CMK (cell line): ENCODE measurements at regions not wholly inside any gene's neighbourhood (a gene's known extent, or its start where the extent isn't known, plus 50 kb on each side); places are given as distances from the start of the nearest gene placed in this dataset.

ENCODE experiments used
- DNase-seq: peaks from one replicate; pipeline ENCODE4 v3.0.0-alpha.2; 2010; ENCODE audit warnings: low read depth

- DNase-seq = no peak
These were observed 91.1 kb upstream of the TPM1 start for GRCh38 chr15:62951481-62951880.

DNA sequence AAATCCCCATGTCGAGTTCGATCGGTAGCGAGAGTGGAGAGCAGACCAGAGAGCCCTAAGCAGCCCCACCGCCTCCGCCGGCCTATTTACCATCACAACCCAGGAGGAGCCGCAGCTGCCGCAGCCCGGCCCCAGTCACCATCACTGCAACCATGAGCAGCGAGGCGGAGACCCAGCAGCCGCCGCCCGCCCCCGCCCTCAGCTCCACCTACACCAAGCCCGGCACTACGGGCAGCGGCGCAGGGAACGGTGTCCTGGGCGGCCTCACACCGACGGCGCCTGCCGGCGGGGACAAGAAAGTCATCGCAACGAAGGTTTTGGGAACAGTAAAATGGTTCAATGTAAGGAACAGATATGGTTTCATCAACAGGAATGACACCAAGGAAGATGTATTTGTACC lies 89.5 kb upstream of the TPM1 start:
- no peak for DNase-seq

DNA sequence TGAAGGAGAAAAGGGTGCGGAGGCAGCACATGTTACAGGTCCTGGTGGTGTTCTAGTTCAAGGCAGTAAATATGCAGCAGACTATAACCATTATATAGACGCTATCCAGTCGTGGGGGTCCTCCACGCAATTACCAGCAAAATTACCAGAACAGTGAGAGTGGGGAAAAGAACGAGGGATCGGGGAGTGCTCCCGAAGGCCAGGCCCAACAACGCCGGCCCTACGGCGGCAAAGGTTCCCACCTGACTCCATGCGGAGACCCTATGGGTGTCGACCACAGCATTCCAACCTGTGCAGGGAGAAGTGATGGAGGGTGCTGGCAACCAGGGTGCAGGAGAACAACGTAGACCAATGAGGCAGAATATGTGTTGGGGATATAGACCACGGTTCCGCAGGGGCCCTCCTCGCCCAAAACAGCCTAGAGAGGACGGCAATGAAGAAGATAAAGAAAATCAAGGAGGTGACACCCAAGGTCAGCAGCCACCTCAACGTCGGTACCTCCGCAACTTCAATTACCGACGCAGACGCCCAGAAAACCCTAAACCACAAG lies 89.0 kb upstream of the TPM1 start:
- DNase-seq = no peak

DNA sequence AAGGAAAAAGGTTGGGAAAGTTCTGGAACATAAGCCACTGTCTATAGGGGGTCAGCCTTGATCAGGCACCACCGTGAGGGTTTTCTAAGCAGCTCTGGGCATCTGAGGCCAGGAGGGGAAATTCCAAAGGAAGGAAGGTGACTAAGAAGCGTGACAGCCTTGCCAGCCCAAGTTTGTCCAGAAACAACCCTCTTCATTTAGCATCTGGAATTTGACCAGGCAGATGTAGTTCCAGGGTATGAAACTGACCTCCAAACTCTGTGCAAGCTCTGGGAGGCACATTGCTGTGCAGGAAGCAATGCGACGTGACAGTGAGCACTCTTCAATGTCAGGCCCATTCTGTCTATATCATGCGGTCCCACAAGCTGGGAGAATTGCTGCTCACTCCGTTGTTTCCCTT lies 85.4 kb upstream of the TPM1 start:
- DNase-seq = no peak

DNA sequence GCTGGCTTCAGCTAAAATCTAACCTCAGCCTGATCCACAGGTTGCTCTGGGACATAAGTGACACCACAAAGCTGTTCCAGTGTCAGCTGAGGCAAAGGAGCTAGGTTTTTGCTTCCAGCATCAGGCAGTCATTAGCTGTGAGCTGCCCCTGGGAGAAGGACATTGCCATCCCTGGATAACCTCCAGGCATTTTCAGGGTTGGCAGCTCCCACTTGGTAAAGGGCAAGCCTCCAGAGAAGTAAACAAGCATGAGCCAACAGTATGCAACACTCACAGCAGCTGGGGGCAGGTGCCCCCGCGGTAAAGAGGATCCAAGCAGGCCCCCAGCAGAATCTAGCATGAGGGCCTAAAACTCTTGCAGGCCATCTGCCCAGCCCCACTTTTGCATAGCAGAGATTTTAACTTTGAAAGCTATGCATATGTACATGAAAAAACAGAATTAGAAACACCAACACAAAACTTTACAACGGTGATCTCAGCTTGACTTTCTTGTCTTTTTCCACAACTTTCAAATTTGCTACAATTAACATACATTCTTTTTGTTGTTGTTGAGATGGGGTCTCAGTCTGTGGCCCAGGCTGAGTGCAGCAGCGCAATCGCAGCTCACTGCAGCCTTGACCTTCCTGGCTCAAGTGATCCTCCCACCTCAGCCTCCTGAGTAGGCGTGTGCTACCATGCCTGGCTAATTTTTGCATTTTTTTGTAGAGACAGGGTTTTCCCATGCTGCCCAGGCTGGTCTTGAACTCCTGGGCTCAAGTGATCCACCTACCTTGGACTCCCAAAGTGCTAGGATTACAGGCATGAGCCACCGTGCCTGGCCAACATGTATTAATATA lies 83.8 kb upstream of the TPM1 start:
- DNase-seq = no peak

GRCh38 chr15:62961134-62961533 lies 81.4 kb upstream of the TPM1 start:
- DNase-seq = no peak

GRCh38 chr15:62962101-62962995 lies 80.2 kb upstream of the TPM1 start:
- no peak for DNase-seq

DNA sequence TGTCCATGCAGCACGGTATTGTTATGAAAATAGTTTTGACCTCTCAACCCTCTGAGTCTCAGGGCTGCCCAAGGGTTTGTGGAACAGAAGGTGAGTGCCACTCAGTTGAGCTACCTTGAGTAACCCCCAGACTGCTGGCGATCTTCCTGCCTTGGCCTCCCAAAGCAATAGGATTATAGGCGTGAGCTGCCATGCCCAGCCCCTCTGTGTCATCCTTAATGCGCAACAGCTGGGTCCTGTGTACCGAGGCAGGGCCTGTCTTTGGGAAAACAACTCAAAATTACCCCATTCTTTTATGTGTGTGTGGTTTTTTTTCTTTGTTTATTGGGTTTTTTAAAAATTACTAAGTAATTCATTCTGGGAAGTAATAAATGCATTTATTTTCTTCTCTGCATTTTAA lies 78.3 kb upstream of the TPM1 start:
- DNase-seq = no peak

GRCh38 chr15:62966294-62967078 lies 76.1 kb upstream of the TPM1 start:
- no peak for DNase-seq

DNA sequence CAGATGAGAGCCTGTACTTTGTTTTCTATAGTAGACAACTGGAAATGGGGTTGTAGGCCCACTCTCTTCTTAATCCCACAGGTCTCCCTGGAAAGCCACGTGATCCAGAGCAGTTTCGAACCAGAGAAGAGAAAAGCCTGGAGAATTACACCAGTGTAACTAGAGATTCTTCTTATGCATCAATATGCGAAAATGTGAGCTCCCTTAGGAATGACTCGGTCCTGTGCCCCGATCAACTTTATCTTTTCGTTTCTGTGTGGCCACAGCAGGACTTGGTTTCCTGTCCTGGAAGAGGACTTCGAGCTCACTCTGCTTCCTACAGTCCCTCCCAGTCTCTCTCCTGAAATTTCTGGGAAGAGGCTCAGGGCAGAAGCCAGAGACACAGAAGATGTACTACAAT lies 73.8 kb upstream of the TPM1 start:
- no peak for DNase-seq

DNA sequence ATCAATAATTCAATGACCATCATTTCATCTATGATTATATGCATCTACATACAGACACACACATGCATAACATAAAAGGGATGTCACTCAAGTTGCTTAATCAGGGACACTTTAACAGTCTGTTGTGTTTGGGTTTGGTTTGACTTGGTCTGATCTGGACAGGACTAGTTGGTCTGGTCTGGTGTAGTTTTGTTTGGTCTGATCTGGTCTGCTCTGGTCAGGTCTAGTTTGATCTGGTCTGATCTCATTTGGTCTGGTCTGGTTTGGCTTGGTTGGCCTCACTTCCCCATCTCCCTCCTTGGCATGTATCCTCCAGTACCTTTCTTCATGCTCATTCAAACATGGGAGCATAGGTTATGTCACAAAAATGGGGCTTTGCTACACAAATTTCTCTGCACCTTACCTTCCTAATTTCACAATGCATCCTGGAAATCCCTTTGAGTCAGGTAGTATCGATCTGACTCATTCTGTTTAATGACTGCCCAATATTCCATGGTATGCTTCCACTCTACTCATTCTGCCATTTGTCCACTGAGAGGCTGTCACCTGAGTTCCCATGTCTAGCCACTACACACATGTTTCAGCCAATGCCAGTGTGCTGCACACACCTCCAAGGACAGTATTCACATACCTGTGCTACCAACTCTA lies 73.0 kb upstream of the TPM1 start:
- DNase-seq = no peak

DNA sequence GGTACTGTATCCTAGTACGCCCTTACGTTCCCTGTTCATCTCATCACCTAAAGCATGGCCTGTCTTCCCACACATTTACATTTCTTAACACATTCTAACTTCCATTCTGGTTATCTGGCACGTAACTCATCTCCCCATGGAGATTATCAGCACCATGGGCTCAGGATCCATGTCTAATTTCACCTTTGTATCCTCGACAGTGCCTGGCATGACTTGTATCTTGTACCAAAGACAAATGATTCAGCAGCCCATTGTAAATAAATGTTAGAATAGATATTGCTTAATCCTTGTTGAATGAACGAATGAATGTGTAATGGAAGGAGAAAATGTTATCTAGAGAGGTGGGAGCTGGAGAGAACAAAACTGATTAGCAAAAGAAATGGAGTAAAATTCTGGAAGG lies 69.7 kb upstream of the TPM1 start:
- DNase-seq = no peak

- no peak for DNase-seq
These were observed 67.0 kb upstream of the TPM1 start for GRCh38 chr15:62975515-62975914.

GRCh38 chr15:62976301-62976881 lies 66.2 kb upstream of the TPM1 start:
- no peak for DNase-seq

DNA sequence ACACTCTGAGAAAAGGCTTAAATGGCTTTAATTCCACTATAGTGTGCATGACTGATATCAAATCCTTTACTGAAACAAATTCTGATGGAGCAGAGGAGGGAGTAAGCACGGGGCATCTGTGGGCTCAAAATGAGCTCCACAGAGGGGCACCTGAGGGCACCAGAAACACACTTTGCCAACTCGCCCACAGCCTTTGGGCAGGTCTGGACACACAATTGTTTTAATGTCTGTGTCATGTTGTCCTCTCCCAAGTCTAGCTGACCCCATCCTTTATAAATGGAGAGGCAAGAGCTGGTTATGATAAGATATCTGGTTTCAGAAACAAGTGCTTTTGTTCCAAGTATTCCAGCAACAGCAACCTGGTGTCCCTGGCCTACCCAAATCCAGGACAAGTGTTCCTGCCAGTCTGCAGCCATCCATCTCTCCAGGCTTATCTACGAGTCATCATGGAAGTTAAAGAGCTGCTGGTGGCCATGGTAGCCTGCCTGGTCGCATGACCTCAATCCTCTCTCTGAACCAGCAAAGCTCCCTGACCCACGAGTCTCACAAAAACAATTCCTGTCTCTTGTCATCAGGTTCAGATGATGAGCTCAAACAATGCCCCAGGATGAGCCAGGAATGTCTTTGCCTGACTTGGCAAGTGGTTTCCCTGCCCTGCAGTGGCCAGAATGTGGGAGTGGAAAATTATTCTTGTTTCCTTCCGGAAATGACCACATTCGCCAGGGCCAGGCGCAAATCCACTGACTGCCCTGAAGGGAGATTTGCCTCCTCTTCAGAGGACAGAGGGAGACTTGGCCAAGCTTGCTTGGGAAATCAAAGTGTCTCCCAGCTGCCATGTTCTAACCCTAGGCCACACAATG lies 64.4 kb upstream of the TPM1 start:
- DNase-seq = no peak

GRCh38 chr15:62979252-62979651 lies 63.3 kb upstream of the TPM1 start:
- no peak for DNase-seq

GRCh38 chr15:62981071-62981470 lies 61.5 kb upstream of the TPM1 start:
- DNase-seq = no peak

- no peak for DNase-seq
These were observed 58.6 kb upstream of the TPM1 start for GRCh38 chr15:62983956-62984355.

DNA sequence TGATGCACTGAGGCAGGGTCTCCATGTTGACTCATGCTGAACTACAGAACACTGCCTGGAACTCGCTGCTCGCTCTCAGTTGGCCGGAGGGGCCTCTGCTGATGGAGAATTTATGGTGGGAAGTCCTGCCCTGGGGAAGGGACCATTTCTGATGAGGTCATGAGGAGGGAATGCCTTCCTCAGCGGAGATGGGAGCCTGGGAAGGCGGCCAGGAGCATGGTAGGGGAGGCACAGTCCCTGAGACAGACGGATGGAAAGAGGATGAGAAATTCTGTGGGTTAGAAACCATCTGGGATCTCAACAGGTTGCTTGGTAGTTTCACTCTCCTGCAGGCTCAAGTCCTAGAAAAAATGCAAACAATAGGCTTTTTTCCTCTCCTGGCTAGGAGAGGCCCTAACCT lies 56.8 kb upstream of the TPM1 start:
- DNase-seq = no peak

- no peak for DNase-seq
These were observed 55.6 kb upstream of the TPM1 start for GRCh38 chr15:62986948-62987347.
